Coronary artery (tissue), 2 donors: ENCODE measurements at regions not wholly inside any gene's neighbourhood (a gene's known extent, or its start where the extent isn't known, plus 50 kb on each side); places are given as distances from the start of the nearest gene placed in this dataset.

ENCODE experiments used
- DNase-seq: peaks from one replicate; pipeline ENCODE4 v3.0.0-alpha.2; 2017; ENCODE audit warnings: low spot score
- H3K27ac ChIP-seq, 2 donors: fragments of 200-600 bp; sonication (generic); one replicate each; pipeline ENCODE4 v1.5.1; 2016 to 2019
- H3K4me3 ChIP-seq: fragments of 200-600 bp; sonication (generic); 2 replicates; pipeline ENCODE4 v1.5.1; 2016; ENCODE audit warnings: mild to moderate bottlenecking, moderate library complexity
- TF ChIP-seq, protein P1 (sequence below): fragments of 200-600 bp; sonication (generic); IDR thresholded peaks from one replicate; pipeline ENCODE4 v1.5.1; 2019; ENCODE audit warnings: antibody characterized with exemption

DNA sequence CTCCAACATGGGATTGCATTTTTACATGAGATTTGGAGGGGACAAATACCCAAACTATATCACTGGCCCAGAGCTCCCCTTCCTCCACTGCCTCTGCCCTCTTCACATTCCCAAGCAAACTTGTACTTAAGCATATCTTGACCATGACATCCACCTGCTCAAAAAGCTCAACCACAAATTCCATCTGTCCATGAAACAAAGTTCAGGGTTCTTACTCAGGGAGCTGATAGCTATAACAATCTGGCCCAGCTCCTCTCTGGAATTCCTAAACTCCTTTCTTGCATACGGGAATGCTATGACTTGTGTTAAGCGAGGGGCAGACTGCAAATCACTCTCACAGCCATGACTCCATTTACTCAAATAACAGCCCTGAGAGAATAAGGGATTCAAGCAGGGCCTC is 152.1 kb downstream of the GALC start:
- TF ChIP-seq, protein P1, sequence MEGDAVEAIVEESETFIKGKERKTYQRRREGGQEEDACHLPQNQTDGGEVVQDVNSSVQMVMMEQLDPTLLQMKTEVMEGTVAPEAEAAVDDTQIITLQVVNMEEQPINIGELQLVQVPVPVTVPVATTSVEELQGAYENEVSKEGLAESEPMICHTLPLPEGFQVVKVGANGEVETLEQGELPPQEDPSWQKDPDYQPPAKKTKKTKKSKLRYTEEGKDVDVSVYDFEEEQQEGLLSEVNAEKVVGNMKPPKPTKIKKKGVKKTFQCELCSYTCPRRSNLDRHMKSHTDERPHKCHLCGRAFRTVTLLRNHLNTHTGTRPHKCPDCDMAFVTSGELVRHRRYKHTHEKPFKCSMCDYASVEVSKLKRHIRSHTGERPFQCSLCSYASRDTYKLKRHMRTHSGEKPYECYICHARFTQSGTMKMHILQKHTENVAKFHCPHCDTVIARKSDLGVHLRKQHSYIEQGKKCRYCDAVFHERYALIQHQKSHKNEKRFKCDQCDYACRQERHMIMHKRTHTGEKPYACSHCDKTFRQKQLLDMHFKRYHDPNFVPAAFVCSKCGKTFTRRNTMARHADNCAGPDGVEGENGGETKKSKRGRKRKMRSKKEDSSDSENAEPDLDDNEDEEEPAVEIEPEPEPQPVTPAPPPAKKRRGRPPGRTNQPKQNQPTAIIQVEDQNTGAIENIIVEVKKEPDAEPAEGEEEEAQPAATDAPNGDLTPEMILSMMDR = no peak
- H3K27ac ChIP-seq = no peak overlapping the region
- DNase-seq = no peak
- no peak overlapping the region for H3K4me3 ChIP-seq

DNA sequence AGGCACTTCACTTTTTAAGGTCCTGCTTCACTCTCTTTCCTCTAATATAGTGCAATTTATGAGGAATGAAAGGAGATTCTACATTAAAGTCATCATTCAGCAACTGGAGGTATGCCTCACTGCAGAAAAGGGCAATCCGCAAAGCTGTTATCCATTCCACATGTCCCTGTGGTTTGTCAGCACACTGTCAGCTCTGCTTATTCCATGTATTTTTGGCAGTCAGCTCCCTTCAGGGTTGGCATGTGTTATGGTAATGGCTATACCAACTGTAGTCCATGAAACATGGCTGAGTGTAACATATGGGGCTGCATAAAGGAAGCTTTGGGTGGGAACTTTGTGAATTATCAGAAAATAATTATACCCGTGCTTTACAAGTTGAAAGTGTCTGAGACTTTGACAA is 154.1 kb downstream of the GALC start:
- TF ChIP-seq, protein P1 = no peak
- no peak for DNase-seq
- H3K27ac ChIP-seq = no peak overlapping the region
- no peak overlapping the region for H3K4me3 ChIP-seq

DNA sequence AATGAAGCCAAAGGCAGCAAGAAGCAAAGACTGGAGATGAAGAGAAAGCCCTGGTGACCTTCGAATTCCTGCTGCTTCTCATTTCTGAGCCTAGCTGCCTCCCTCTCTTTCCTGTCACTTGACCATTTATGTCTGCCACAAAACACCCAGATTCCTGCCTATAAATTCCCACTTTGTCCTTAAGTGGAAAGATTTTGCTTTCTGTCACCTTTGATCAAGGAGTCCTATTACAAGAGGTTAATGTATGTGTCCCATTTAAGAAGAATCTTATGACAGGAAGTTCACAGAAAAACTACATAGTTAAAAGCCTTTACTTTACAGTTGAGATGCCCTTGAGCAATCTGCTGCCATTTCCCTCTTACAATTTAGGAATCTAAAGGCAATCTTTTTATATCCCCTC is 155.7 kb downstream of the GALC start:
- no peak for DNase-seq
- TF ChIP-seq, protein P1 = no peak
- no peak overlapping the region for H3K4me3 ChIP-seq

DNA sequence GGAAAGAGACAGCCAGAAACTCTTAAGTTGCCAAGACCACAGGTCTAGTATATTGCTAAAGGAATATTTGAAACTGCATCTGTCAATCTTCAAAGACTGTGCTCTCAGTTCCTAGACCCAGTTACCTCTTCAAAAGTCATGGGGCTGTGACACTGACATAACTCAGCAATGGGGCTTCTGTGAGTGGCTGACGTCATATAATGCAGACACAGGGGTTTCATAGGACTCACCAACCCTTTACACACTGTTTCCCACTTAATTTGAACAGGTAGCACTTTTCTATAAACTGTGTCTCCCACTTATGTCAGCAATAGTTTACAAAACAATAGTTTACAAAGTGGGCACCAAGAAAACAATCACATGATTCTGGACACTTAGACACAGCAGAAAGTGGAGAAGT is 158.4 kb downstream of the GALC start:
- Histone ChIP-seq H3K4me3 (no peak overlapping the region), H3K27ac (no peak overlapping the region)
- DNase-seq = no peak
- TF ChIP-seq, protein P1 = no peak

More for the DNA sequence above, 155.7 kb downstream of the GALC start:
- H3K27ac ChIP-seq = no peak overlapping the region

DNA sequence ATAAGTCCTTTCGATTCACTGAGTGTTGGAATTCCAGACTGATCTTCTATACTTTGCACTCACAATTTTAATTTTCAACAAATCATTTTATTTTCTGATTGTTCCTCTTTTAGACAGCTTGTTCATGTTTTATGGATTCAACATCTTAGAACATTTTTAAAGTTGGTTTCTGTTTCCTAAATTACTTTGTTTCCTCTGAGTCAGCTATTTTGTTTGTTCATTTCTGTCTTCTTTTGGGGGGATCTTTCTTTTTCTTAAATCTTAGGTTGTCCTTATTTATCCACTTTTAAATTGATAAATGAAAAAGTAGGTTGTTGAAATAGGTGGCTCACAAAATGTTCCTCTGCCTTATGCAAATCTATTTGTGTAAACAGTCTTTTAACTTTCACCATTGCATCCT is 160.0 kb downstream of the GALC start:
- H3K27ac ChIP-seq = no peak overlapping the region
- DNase-seq = no peak
- no peak overlapping the region for H3K4me3 ChIP-seq
- TF ChIP-seq, protein P1 = no peak

DNA sequence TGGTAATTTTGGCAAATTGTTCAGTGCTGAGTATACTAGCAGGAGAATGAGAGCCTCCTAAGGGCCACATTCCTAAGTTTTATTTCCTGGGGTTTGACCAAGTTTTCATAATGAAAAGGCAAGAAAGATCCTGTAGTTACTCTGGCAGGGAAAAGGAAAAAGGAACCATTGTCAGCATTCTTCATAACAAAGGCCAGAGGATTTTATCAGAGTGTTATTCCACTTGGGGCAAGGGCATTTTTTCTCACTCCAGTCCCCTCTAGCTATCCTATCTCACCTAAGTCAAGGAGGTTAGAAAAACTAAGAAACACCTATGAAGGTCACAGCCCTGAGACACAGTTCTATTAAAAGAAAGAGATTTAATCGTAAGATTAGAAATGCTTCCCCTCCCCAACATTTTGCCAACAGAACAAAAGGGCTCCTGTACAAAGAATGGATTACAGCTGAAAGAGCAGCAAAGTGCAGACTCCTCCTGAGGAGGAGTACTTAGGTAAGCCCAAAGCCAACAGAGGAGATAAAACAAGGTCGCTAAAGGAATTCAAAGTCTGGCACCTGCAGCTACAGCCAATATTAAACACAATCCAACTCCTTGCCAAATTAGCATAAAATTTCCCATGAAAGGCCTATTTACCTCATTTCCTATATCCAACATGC is 162.4 kb downstream of the GALC start:
- TF ChIP-seq, protein P1 = no peak
- Histone ChIP-seq H3K27ac (no peak overlapping the region), H3K4me3 (no peak overlapping the region)
- no peak for DNase-seq

DNA sequence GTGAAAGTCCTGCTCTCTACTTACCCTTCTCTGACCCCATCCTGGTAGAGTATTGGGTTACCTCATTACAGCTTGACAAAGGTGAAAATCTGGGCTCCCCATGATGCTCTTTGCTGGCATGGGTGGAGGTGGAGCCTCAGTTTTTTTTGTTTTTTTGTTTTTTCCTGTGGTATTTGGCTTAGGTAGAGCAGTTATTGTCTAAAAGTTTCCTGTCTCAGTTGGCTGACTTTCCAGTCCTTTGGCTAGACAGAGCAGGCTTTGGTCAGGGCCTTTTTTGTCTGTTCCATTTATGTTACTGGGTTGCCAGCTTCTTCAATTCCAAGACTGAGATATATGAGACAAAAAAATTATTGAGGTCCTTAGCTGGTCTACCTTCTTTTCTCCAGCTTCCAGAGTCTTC is 163.4 kb downstream of the GALC start:
- H3K4me3 ChIP-seq = no peak overlapping the region
- DNase-seq = no peak
- TF ChIP-seq, protein P1 = no peak
- H3K27ac ChIP-seq = no peak overlapping the region
